IMR-90 (cell line): ENCODE measurements at regions not wholly inside any gene's neighbourhood (a gene's known extent, or its start where the extent isn't known, plus 50 kb on each side); places are given as distances from the start of the nearest gene placed in this dataset.

Experiments used
- ATAC-seq: fragments of 200-7000 bp; cut with Tn5 transposase; 2 replicates; pipeline ENCODE4 v1.9.1; 2020; ENCODE audit warnings: low read depth, mild to moderate bottlenecking, moderate library complexity
- BruUV-seq: library from RNA; stranded (reverse); fragments of 400-500 nt; replicated peaks from 2 replicates; lab custom pipeline; 2021; lab: Mats Ljungman, UMichigan
- CTCF ChIA-PET: fragments of 300-600 bp; formaldehyde crosslinking; extraction: SDS; loops from one replicate; lab custom pipeline; 2021; ENCODE audit warnings: antibody characterized with exemption; lab: Yijun Ruan, JAX
- POLR2A ChIA-PET: fragments of 300-600 bp; sonication (Branson Sonifier 250); formaldehyde crosslinking; loops from one replicate; lab custom pipeline; 2022; ENCODE audit warnings: antibody characterized with exemption; ENCODE audit not compliant: unreplicated experiment; lab: Charles Lee
- DNase-seq: peaks from one replicate; pipeline ENCODE4 v3.0.0; 2013
- H2AFZ ChIP-seq: replicated peaks from 2 replicates; pipeline ENCODE3; 2013; ENCODE audit warnings: low read length, mild to moderate bottlenecking; ENCODE audit not compliant: poor library complexity
- H2AK5ac ChIP-seq: 2 replicates; pipeline ENCODE4 v1.6.1; 2013; ENCODE audit warnings: low read depth, low read length, inconsistent platforms
- H2AK9ac ChIP-seq: replicated peaks from 2 replicates; pipeline ENCODE3; 2013; ENCODE audit warnings: mild to moderate bottlenecking, low read depth, low read length, moderate library complexity; ENCODE audit not compliant: poor library complexity
- H2BK120ac ChIP-seq: 2 replicates; pipeline ENCODE4 v1.6.1; 2013; ENCODE audit warnings: low read depth, low read length, inconsistent platforms
- H2BK15ac ChIP-seq: 3 replicates; pipeline ENCODE4 v1.6.1; 2013; ENCODE audit warnings: low read depth, low read length, inconsistent platforms
- H2BK20ac ChIP-seq: 2 replicates; pipeline ENCODE4 v1.6.1; 2013; ENCODE audit warnings: low read depth, mild to moderate bottlenecking, inconsistent platforms, low read length, moderate library complexity
- H2BK5ac ChIP-seq: 2 replicates; pipeline ENCODE4 v1.6.1; 2013; ENCODE audit warnings: mild to moderate bottlenecking, low read depth, low read length, inconsistent platforms; ENCODE audit not compliant: poor library complexity, severe bottlenecking
- H3K14ac ChIP-seq: replicated peaks from 2 replicates; pipeline ENCODE4 v1.6.1; 2013; ENCODE audit warnings: low read depth, low read length, inconsistent platforms
- H3K18ac ChIP-seq: 2 replicates; pipeline ENCODE4 v1.6.1; 2013; ENCODE audit warnings: low read depth, low read length, control low read depth
- H3K23ac ChIP-seq: 2 replicates; pipeline ENCODE4 v1.6.1; 2013; ENCODE audit warnings: low read depth, low read length, inconsistent platforms
- H3K27ac ChIP-seq: 2 replicates; pipeline ENCODE4 v1.5.1; 2013; ENCODE audit warnings: mild to moderate bottlenecking, control low read depth, low read length; ENCODE audit not compliant: insufficient read depth
- H3K27me3 ChIP-seq: 2 replicates; pipeline ENCODE4 v1.6.1; 2013; ENCODE audit warnings: low read length; ENCODE audit not compliant: control insufficient read depth, insufficient read depth
- H3K36me3 ChIP-seq: 2 replicates; pipeline ENCODE4 v1.6.1; 2013; ENCODE audit warnings: low read length, mixed read lengths; ENCODE audit not compliant: control insufficient read depth, insufficient read depth
- H3K4ac ChIP-seq: 2 replicates; pipeline ENCODE4 v1.6.1; 2013; ENCODE audit warnings: low read depth, low read length, inconsistent platforms
- H3K4me1 ChIP-seq: 2 replicates; pipeline ENCODE4 v1.6.1; 2013; ENCODE audit warnings: low read length, mixed read lengths; ENCODE audit not compliant: control insufficient read depth, insufficient read depth
- H3K4me2 ChIP-seq: 2 replicates; pipeline ENCODE4 v1.6.1; 2013; ENCODE audit warnings: low read depth, mild to moderate bottlenecking, control low read depth, low read length, moderate library complexity
- H3K4me3 ChIP-seq: 2 replicates; pipeline ENCODE4 v1.5.1; 2013; ENCODE audit warnings: low read depth, mild to moderate bottlenecking, control low read depth, low read length, moderate library complexity; ENCODE audit not compliant: insufficient read depth
- H3K56ac ChIP-seq: 2 replicates; pipeline ENCODE4 v1.6.1; 2013; ENCODE audit warnings: low read length, inconsistent platforms; ENCODE audit not compliant: insufficient read depth; ENCODE audit errors: extremely low read depth
- H3K79me1 ChIP-seq, 2 experiments: 2 replicates each; pipeline ENCODE4 v1.6.1; 2013; ENCODE audit warnings: low read length in 2 of 2, inconsistent platforms in 1 of 2, low read depth in 1 of 2
- H3K9ac ChIP-seq: 2 replicates; pipeline ENCODE4 v1.6.1; 2013; ENCODE audit warnings: low read depth, low read length, control low read depth
- H3K9me1 ChIP-seq: 2 replicates; pipeline ENCODE4 v1.6.1; 2013; ENCODE audit warnings: low read length, inconsistent platforms; ENCODE audit not compliant: insufficient read depth
- H3K9me3 ChIP-seq: 2 replicates; pipeline ENCODE4 v1.6.1; 2013; ENCODE audit warnings: low read length; ENCODE audit not compliant: control insufficient read depth, insufficient read depth
- H4K20me1 ChIP-seq: 2 replicates; pipeline ENCODE4 v1.6.1; 2013; ENCODE audit warnings: low read length, inconsistent platforms; ENCODE audit not compliant: insufficient read depth
- H4K5ac ChIP-seq: 2 replicates; pipeline ENCODE4 v1.6.1; 2013; ENCODE audit warnings: mild to moderate bottlenecking, low read depth, low read length, control low read depth
- H4K8ac ChIP-seq, 2 experiments: 2 replicates each; pipeline ENCODE4 v1.6.1; 2013; ENCODE audit warnings: low read depth in 2 of 2, low read length in 2 of 2, control low read depth in 1 of 2, inconsistent platforms in 1 of 2
- H4K91ac ChIP-seq: 2 replicates; pipeline ENCODE4 v1.6.1; 2013; ENCODE audit warnings: low read depth, low read length, inconsistent platforms; ENCODE audit not compliant: insufficient read depth
- RFX5 ChIP-seq: IDR thresholded peaks from 2 replicates; pipeline ENCODE4 v1.8.0; 2012; ENCODE audit warnings: low read depth, mild to moderate bottlenecking, low read length, moderate library complexity
- WGBS, 2 experiments: methylation state at CpG; one replicate each; pipeline versions ENCODE4 v1.1.5 to v1.1.7; 2013; ENCODE audit warnings: missing lambda C conversion rate in 2 of 2; ENCODE audit not compliant: insufficient read length in 1 of 2; ENCODE audit errors: extremely low coverage in 2 of 2; 5-methylcytosine and 5-hydroxymethylcytosine counted together
- dilution Hi-C: fragments of 300-500 bp; cut with HindIII; formaldehyde crosslinking; loops from one replicate; pipeline ENCODE4 v1.14.3; 2018; ENCODE audit warnings: low sequenced_read_pairs; ENCODE audit not compliant: unreplicated experiment
- in situ Hi-C: fragments of 300-500 bp; cut with MboI; formaldehyde crosslinking; loops from 3 replicates; pipeline ENCODE4 v1.14.3; 2019; ENCODE audit warnings: low sequenced_read_pairs, inconsistent platforms, mixed read lengths
- intact Hi-C: fragments of 100-400 bp; cut with micrococcal nuclease; formaldehyde crosslinking; loops from 2 replicates; pipeline ENCODE4 v1.10.0; 2022
- TF ChIP-seq, protein P1 (sequence below): conservative IDR thresholded peaks from 2 replicates; pipeline ENCODE4 v1.5.1; 2012; ENCODE audit warnings: mild to moderate bottlenecking, low read depth, low read length, improper control_type of control experiment
- TF ChIP-seq, protein P2 (sequence below): fragments of 150-350 bp; IDR thresholded peaks from 2 replicates; pipeline ENCODE4 v1.6.1; 2017; ENCODE audit warnings: mild to moderate bottlenecking, antibody characterized with exemption, low read length, low read depth

DNA sequence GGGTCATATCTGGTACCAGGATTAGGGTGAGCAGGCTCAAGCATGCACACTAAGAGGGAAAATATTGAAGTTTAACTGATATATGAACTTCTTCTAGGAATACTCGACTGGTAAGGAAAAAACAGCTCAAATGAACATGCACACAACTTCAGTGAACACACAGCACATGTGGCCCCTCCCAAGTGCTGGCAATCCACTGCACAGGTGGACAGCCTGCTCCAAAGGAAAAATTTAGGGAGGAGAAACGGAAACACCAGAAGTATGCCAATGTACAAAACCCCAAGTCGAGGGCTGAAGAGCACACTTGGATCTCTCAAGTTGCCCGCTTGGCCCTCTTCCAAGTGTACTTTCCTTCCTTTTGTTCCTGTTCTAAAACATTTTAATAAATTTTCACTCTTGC, 205.0 kb upstream of the FAM47C start:
- BruUV-seq = no TSS peak
- intact Hi-C loops (no loop called here), in situ Hi-C loops (no loop called here), dilution Hi-C loops (no loop called here)
- ChIA-PET POLR2A (no interaction called here), CTCF (no interaction called here)
- Histone ChIP-seq H3K79me1 (no peaks in the 10 kb centered on the region), H2AK9ac (no peak overlapping the region), H2BK5ac (no peak overlapping the region), H4K5ac (no peak overlapping the region), H3K4me3 (no peak overlapping the region), H3K9me1 (no peaks in the 10 kb centered on the region), H2BK120ac (no peak overlapping the region), H2AFZ (no peak overlapping the region), H2BK15ac (no peak overlapping the region), H2BK20ac (no peak overlapping the region), H3K23ac (no peak overlapping the region), H3K4me1 (no peaks in the 10 kb centered on the region), H3K56ac (no peak overlapping the region), H3K18ac (no peak overlapping the region), H4K8ac (no peak overlapping the region), H3K36me3 (no peaks in the 10 kb centered on the region), H3K27me3 (no peaks in the 10 kb centered on the region), H3K14ac (no peak overlapping the region), H2AK5ac (no peak overlapping the region), H3K4me2 (no peak overlapping the region), H4K91ac (no peak overlapping the region), H3K9me3 (0 out of 2 replicates have a peak, but pooled peaks cover 3% of the 10 kb centered on the region), H3K9ac (no peak overlapping the region), H3K27ac (no peak overlapping the region), H3K4ac (no peak overlapping the region), H4K20me1 (no peaks in the 10 kb centered on the region)
- ATAC-seq (no peak), DNase-seq (no peak)
- 38% methylated on average over 2 of the region's 4 CpGs; no CpG with 5 or more reads in 1 of the 2 experiments for WGBS, 2 experiments
- TF ChIP-seq, protein P1, sequence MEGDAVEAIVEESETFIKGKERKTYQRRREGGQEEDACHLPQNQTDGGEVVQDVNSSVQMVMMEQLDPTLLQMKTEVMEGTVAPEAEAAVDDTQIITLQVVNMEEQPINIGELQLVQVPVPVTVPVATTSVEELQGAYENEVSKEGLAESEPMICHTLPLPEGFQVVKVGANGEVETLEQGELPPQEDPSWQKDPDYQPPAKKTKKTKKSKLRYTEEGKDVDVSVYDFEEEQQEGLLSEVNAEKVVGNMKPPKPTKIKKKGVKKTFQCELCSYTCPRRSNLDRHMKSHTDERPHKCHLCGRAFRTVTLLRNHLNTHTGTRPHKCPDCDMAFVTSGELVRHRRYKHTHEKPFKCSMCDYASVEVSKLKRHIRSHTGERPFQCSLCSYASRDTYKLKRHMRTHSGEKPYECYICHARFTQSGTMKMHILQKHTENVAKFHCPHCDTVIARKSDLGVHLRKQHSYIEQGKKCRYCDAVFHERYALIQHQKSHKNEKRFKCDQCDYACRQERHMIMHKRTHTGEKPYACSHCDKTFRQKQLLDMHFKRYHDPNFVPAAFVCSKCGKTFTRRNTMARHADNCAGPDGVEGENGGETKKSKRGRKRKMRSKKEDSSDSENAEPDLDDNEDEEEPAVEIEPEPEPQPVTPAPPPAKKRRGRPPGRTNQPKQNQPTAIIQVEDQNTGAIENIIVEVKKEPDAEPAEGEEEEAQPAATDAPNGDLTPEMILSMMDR = no peak
- TF ChIP-seq RFX5 = no peak
- TF ChIP-seq, protein P2, sequence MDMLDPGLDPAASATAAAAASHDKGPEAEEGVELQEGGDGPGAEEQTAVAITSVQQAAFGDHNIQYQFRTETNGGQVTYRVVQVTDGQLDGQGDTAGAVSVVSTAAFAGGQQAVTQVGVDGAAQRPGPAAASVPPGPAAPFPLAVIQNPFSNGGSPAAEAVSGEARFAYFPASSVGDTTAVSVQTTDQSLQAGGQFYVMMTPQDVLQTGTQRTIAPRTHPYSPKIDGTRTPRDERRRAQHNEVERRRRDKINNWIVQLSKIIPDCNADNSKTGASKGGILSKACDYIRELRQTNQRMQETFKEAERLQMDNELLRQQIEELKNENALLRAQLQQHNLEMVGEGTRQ = no peak
